H9 (cell line): ENCODE measurements at regions not wholly inside any gene's neighbourhood (a gene's known extent, or its start where the extent isn't known, plus 50 kb on each side); places are given as distances from the start of the nearest gene placed in this dataset.

Source experiments
- DNase-seq: peaks from one replicate; pipeline ENCODE4 v3.0.0-alpha.2; 2017
- H2AFZ ChIP-seq: one replicate; pipeline ENCODE4 v1.6.1; 2013; ENCODE audit warnings: mild to moderate bottlenecking, low read length, control low read depth, moderate library complexity
- H2AK5ac ChIP-seq: 2 replicates; pipeline ENCODE4 v1.6.1; 2013; ENCODE audit warnings: low read length, control low read depth, mixed read lengths; ENCODE audit not compliant: insufficient read length
- H2BK120ac ChIP-seq: one replicate; pipeline ENCODE4 v1.6.1; 2013; ENCODE audit warnings: low read depth, mild to moderate bottlenecking, low read length, control low read depth, inconsistent platforms; ENCODE audit not compliant: poor library complexity, severe bottlenecking
- H2BK12ac ChIP-seq: 2 replicates; pipeline ENCODE4 v1.6.1; 2013; ENCODE audit warnings: low read length, control low read depth, mixed read lengths, low read depth; ENCODE audit not compliant: insufficient read length
- H2BK15ac ChIP-seq: 2 replicates; pipeline ENCODE4 v1.6.1; 2013; ENCODE audit warnings: low read depth, low read length, control low read depth
- H2BK20ac ChIP-seq: one replicate; pipeline ENCODE4 v1.6.1; 2013; ENCODE audit warnings: low read depth, mild to moderate bottlenecking, low read length, control low read depth, inconsistent platforms; ENCODE audit not compliant: poor library complexity, severe bottlenecking
- H2BK5ac ChIP-seq: 2 replicates; pipeline ENCODE4 v1.6.1; 2013; ENCODE audit warnings: low read length, control low read depth, mixed read lengths; ENCODE audit not compliant: insufficient read length
- H3K14ac ChIP-seq: 2 replicates; pipeline ENCODE4 v1.6.1; 2013; ENCODE audit warnings: low read length, control low read depth; ENCODE audit not compliant: insufficient read depth
- H3K18ac ChIP-seq: 2 replicates; pipeline ENCODE4 v1.6.1; 2013; ENCODE audit warnings: low read depth, mild to moderate bottlenecking, mixed read lengths, low read length, control low read depth; ENCODE audit not compliant: insufficient read length
- H3K23ac ChIP-seq: 2 replicates; pipeline ENCODE4 v1.6.1; 2013; ENCODE audit warnings: low read length, control low read depth, mixed read lengths, low read depth; ENCODE audit not compliant: insufficient read length
- H3K23me2 ChIP-seq: 2 replicates; pipeline ENCODE4 v1.6.1; 2013; ENCODE audit warnings: low read depth, mild to moderate bottlenecking, mixed read lengths, low read length, control low read depth; ENCODE audit not compliant: insufficient read length, poor library complexity, severe bottlenecking
- H3K27ac ChIP-seq: 2 replicates; pipeline ENCODE4 v1.5.1; 2013; ENCODE audit warnings: low read length, control low read depth, mixed read lengths, low read depth; ENCODE audit not compliant: insufficient read length
- H3K27me3 ChIP-seq: 2 replicates; pipeline ENCODE4 v1.6.1; 2013; ENCODE audit warnings: low read length, control low read depth, inconsistent platforms; ENCODE audit not compliant: insufficient read depth
- H3K4ac ChIP-seq: 2 replicates; pipeline ENCODE4 v1.6.1; 2013; ENCODE audit warnings: low read depth, mild to moderate bottlenecking, control low read depth, inconsistent platforms, low read length, moderate library complexity
- H3K4me1 ChIP-seq: 2 replicates; pipeline ENCODE4 v1.6.1; 2013; ENCODE audit warnings: low read length, control low read depth, inconsistent platforms; ENCODE audit not compliant: insufficient read depth
- H3K4me2 ChIP-seq: 2 replicates; pipeline ENCODE4 v1.6.1; 2013; ENCODE audit warnings: low read length, control low read depth, mixed read lengths; ENCODE audit not compliant: insufficient read length, insufficient read depth
- H3K56ac ChIP-seq: 2 replicates; pipeline ENCODE4 v1.6.1; 2013; ENCODE audit warnings: low read depth, mild to moderate bottlenecking, mixed read lengths, low read length, control low read depth; ENCODE audit not compliant: insufficient read length
- H3K79me1 ChIP-seq: 2 replicates; pipeline ENCODE4 v1.6.1; 2013; ENCODE audit warnings: low read depth, mild to moderate bottlenecking, moderate library complexity, low read length, control low read depth, inconsistent platforms; ENCODE audit not compliant: insufficient read depth, poor library complexity, severe bottlenecking
- H3K79me2 ChIP-seq: 2 replicates; pipeline ENCODE4 v1.6.1; 2013; ENCODE audit warnings: low read length, control low read depth, inconsistent platforms; ENCODE audit not compliant: insufficient read depth
- H3K9ac ChIP-seq: 2 replicates; pipeline ENCODE4 v1.6.1; 2013; ENCODE audit warnings: low read length, control low read depth, mixed read lengths; ENCODE audit not compliant: insufficient read length; ENCODE audit errors: extremely low read depth
- H3K9me3 ChIP-seq: one replicate; pipeline ENCODE4 v1.6.1; 2013; ENCODE audit warnings: low read depth, low read length, inconsistent platforms; ENCODE audit not compliant: control insufficient read depth
- H3T11ph ChIP-seq: one replicate; pipeline ENCODE4 v1.6.1; 2013; ENCODE audit warnings: mild to moderate bottlenecking, low read length, control low read depth, inconsistent platforms
- H4K20me1 ChIP-seq: one replicate; pipeline ENCODE4 v1.6.1; 2013; ENCODE audit not compliant: control insufficient read depth, insufficient read length, insufficient read depth
- H4K5ac ChIP-seq: 2 replicates; pipeline ENCODE4 v1.6.1; 2013; ENCODE audit warnings: low read depth, mild to moderate bottlenecking, mixed read lengths, low read length, control low read depth; ENCODE audit not compliant: insufficient read length
- H4K8ac ChIP-seq: replicated peaks from 2 replicates; pipeline ENCODE4 v1.6.1; 2013; ENCODE audit warnings: low read length, control low read depth, mixed read lengths, low read depth; ENCODE audit not compliant: insufficient read length
- H4K91ac ChIP-seq: 2 replicates; pipeline ENCODE4 v1.6.1; 2013; ENCODE audit warnings: low read depth, mild to moderate bottlenecking, moderate library complexity, mixed read lengths, low read length, control low read depth; ENCODE audit not compliant: insufficient read length
- H3K27ac Mint-ChIP-seq, 3 experiments: 2 replicates in 2 of 3; 3 replicates in 1 of 3; pipeline ENCODE4 v1.8.0; 2020 to 2021; ENCODE audit warnings: mixed read lengths in 3 of 3, mild to moderate bottlenecking in 1 of 3, moderate library complexity in 1 of 3
- H3K27me3 Mint-ChIP-seq: 2 replicates; pipeline ENCODE4 v1.8.0; 2021; ENCODE audit warnings: low read depth, mild to moderate bottlenecking, moderate library complexity, mixed read lengths
- H3K36me3 Mint-ChIP-seq, 3 experiments: 2 replicates in 2 of 3; 3 replicates in 1 of 3; pipeline ENCODE4 v1.8.0; 2020 to 2021; ENCODE audit warnings: low read depth in 3 of 3, mixed read lengths in 3 of 3; ENCODE audit not compliant: insufficient read depth in 1 of 3
- H3K4me1 Mint-ChIP-seq, 2 experiments: 2 replicates each; pipeline ENCODE4 v1.8.0; 2020; ENCODE audit warnings: mixed read lengths in 2 of 2
- H3K4me3 Mint-ChIP-seq, 2 experiments: 2 replicates in 1 of 2; 3 replicates in 1 of 2; pipeline ENCODE4 v1.8.0; 2020 to 2021; ENCODE audit warnings: mild to moderate bottlenecking in 2 of 2, mixed read lengths in 2 of 2, moderate library complexity in 1 of 2
- H3K9me3 Mint-ChIP-seq, 2 experiments: 2 replicates in 1 of 2; 3 replicates in 1 of 2; pipeline ENCODE4 v1.8.0; 2020; ENCODE audit warnings: mild to moderate bottlenecking in 2 of 2, mixed read lengths in 2 of 2, moderate library complexity in 1 of 2
- CTCF ChIP-seq: fragments of 200-600 bp; sonication (generic); conservative IDR thresholded peaks from 3 replicates; pipeline ENCODE4 v1.8.0; 2021; ENCODE audit warnings: antibody characterized with exemption, mild to moderate bottlenecking
- WGBS: extraction: QIAGEN DNeasy Blood & Tissue Kit; methylation state at CpG from one replicate; pipeline ENCODE4 v1.1.7; 2013; ENCODE audit warnings: missing lambda C conversion rate, low lambda C conversion rate, mixed read lengths; ENCODE audit not compliant: insufficient read length; ENCODE audit errors: extremely low coverage; 5-methylcytosine and 5-hydroxymethylcytosine counted together

- no peak for DNase-seq
- H3K23ac ChIP-seq: no peak overlapping the region
- H4K20me1 ChIP-seq: no peaks in the 10 kb centered on the region
- no peak for TF ChIP-seq CTCF
- H3K4ac ChIP-seq: no peak overlapping the region
- no peak overlapping the region for H2AK5ac ChIP-seq
- no peaks in the 10 kb centered on the region for H3K23me2 ChIP-seq
- no peak overlapping the region for H3K56ac ChIP-seq
- no peak overlapping the region for H3K4me2 ChIP-seq
- no peaks in the 10 kb centered on the region for H3K27me3 ChIP-seq
- no peak overlapping the region for H3K14ac ChIP-seq
- H4K5ac ChIP-seq: no peak overlapping the region
- no peaks in the 10 kb centered on the region for H3K4me1 ChIP-seq
- no peak overlapping the region for H4K8ac ChIP-seq
- H3T11ph ChIP-seq: no peak overlapping the region
- H3K79me1 ChIP-seq: no peaks in the 10 kb centered on the region
- H2BK20ac ChIP-seq: no peak overlapping the region
- H3K9me3 ChIP-seq: peaks cover 2% of the 10 kb centered on the region
- no peak overlapping the region for H2AFZ ChIP-seq
- no peak overlapping the region for H2BK12ac ChIP-seq
- no CpG with 5 or more reads among the region's 9 CpGs for WGBS
- no peak overlapping the region for H4K91ac ChIP-seq
- no peak overlapping the region for H3K9ac ChIP-seq
- H2BK120ac ChIP-seq: no peak overlapping the region
- H3K18ac ChIP-seq: no peak overlapping the region
- Mint-ChIP-seq H3K4me3 (no peak overlapping the region), H3K36me3 (peaks cover 0 to 7% (median 3%) of the 10 kb centered on the region in 3 experiments; a peak in 4 of 7 replicates), H3K4me1 (peaks cover 0 to 9% of the 10 kb centered on the region in 2 experiments; a peak in 3 of 4 replicates), H3K9me3 (peaks cover 7 to 10% of the 10 kb centered on the region in 2 experiments), H3K27ac (0 out of 7 replicates have a peak overlapping the region, but pooled peaks of 1 of the 3 experiments have one; percentile 44), H3K27me3 (peaks cover 2% of the 10 kb centered on the region)
- no peak overlapping the region for H2BK5ac ChIP-seq
- no peaks in the 10 kb centered on the region for H3K79me2 ChIP-seq
- H2BK15ac ChIP-seq: no peak overlapping the region
- no peak overlapping the region for H3K27ac ChIP-seq
These were observed 69.4 kb upstream of the GPC1 start for GRCh38 chr2:240365971-240366471.
